ENCODE measurements at regions not wholly inside any gene's neighbourhood (a gene's known extent, or its start where the extent isn't known, plus 50 kb on each side); places are given as distances from the start of the nearest gene placed in this dataset.

DNA sequence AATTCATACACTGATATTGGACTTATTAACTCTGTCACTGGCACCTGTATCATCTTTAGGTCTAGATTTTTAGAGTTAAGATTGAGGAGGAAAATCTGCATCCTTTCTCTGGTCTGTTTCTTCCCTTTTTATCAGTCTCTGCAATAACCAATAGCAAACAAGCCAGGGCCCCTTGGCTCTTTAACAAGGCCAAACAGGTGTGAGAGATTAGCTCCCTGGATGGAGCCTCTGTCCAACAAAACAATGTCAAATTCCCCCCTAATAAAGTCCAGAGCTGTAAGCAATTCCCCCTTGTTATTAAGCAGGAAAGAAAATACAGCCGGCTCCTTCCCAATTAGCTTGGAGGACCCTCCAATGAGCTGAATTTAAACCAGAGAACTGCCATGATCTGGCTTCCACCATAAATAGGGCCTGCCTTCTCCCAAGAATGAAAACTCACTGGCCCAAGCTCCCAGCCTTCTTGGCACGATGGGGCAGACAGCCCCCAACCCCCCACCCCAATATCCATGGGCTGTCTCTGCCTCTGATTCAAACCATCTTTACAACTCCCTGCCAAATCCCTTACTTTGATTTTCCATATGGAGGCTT lies 56.1 kb upstream of the SOX9 start (continued):
- TF ChIP-seq, protein P1, sequence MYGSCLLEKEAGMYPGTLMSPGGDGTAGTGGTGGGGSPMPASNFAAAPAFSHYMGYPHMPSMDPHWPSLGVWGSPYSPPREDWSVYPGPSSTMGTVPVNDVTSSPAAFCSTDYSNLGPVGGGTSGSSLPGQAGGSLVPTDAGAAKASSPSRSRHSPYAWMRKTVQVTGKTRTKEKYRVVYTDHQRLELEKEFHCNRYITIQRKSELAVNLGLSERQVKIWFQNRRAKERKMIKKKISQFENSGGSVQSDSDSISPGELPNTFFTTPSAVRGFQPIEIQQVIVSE (CRISPR knock-in tag; IDR thresholded peaks at IDR 0.05; ENCODE audit: borderline replicate concordance), result no peak
- TF ChIP-seq FOXJ3 (CRISPR knock-in tag; IDR thresholded peaks at IDR 0.05; ENCODE audit: borderline replicate concordance), result no peak
- no peak for TF ChIP-seq SMAD3 (CRISPR knock-in tag; IDR thresholded peaks at IDR 0.05; ENCODE audit: borderline replicate concordance)
- no peak for TF ChIP-seq ZNF416 (CRISPR knock-in tag; IDR thresholded peaks at IDR 0.05)
- no peak for TF ChIP-seq RORB (CRISPR knock-in tag; IDR thresholded peaks at IDR 0.05)
- TF ChIP-seq, protein P2, sequence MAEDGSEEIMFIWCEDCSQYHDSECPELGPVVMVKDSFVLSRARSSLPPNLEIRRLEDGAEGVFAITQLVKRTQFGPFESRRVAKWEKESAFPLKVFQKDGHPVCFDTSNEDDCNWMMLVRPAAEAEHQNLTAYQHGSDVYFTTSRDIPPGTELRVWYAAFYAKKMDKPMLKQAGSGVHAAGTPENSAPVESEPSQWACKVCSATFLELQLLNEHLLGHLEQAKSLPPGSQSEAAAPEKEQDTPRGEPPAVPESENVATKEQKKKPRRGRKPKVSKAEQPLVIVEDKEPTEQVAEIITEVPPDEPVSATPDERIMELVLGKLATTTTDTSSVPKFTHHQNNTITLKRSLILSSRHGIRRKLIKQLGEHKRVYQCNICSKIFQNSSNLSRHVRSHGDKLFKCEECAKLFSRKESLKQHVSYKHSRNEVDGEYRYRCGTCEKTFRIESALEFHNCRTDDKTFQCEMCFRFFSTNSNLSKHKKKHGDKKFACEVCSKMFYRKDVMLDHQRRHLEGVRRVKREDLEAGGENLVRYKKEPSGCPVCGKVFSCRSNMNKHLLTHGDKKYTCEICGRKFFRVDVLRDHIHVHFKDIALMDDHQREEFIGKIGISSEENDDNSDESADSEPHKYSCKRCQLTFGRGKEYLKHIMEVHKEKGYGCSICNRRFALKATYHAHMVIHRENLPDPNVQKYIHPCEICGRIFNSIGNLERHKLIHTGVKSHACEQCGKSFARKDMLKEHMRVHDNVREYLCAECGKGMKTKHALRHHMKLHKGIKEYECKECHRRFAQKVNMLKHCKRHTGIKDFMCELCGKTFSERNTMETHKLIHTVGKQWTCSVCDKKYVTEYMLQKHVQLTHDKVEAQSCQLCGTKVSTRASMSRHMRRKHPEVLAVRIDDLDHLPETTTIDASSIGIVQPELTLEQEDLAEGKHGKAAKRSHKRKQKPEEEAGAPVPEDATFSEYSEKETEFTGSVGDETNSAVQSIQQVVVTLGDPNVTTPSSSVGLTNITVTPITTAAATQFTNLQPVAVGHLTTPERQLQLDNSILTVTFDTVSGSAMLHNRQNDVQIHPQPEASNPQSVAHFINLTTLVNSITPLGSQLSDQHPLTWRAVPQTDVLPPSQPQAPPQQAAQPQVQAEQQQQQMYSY (CRISPR knock-in tag; IDR thresholded peaks at IDR 0.05), result no peak
- TF ChIP-seq, protein P3, sequence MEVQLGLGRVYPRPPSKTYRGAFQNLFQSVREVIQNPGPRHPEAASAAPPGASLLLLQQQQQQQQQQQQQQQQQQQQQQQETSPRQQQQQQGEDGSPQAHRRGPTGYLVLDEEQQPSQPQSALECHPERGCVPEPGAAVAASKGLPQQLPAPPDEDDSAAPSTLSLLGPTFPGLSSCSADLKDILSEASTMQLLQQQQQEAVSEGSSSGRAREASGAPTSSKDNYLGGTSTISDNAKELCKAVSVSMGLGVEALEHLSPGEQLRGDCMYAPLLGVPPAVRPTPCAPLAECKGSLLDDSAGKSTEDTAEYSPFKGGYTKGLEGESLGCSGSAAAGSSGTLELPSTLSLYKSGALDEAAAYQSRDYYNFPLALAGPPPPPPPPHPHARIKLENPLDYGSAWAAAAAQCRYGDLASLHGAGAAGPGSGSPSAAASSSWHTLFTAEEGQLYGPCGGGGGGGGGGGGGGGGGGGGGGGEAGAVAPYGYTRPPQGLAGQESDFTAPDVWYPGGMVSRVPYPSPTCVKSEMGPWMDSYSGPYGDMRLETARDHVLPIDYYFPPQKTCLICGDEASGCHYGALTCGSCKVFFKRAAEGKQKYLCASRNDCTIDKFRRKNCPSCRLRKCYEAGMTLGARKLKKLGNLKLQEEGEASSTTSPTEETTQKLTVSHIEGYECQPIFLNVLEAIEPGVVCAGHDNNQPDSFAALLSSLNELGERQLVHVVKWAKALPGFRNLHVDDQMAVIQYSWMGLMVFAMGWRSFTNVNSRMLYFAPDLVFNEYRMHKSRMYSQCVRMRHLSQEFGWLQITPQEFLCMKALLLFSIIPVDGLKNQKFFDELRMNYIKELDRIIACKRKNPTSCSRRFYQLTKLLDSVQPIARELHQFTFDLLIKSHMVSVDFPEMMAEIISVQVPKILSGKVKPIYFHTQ (CRISPR knock-in tag; IDR thresholded peaks at IDR 0.05), result no peak
- TF ChIP-seq, protein P4, sequence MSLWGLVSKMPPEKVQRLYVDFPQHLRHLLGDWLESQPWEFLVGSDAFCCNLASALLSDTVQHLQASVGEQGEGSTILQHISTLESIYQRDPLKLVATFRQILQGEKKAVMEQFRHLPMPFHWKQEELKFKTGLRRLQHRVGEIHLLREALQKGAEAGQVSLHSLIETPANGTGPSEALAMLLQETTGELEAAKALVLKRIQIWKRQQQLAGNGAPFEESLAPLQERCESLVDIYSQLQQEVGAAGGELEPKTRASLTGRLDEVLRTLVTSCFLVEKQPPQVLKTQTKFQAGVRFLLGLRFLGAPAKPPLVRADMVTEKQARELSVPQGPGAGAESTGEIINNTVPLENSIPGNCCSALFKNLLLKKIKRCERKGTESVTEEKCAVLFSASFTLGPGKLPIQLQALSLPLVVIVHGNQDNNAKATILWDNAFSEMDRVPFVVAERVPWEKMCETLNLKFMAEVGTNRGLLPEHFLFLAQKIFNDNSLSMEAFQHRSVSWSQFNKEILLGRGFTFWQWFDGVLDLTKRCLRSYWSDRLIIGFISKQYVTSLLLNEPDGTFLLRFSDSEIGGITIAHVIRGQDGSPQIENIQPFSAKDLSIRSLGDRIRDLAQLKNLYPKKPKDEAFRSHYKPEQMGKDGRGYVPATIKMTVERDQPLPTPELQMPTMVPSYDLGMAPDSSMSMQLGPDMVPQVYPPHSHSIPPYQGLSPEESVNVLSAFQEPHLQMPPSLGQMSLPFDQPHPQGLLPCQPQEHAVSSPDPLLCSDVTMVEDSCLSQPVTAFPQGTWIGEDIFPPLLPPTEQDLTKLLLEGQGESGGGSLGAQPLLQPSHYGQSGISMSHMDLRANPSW (CRISPR knock-in tag; conservative IDR thresholded peaks at IDR 0.05; ENCODE audit: low read depth), result no peak
- TF ChIP-seq, protein P5, sequence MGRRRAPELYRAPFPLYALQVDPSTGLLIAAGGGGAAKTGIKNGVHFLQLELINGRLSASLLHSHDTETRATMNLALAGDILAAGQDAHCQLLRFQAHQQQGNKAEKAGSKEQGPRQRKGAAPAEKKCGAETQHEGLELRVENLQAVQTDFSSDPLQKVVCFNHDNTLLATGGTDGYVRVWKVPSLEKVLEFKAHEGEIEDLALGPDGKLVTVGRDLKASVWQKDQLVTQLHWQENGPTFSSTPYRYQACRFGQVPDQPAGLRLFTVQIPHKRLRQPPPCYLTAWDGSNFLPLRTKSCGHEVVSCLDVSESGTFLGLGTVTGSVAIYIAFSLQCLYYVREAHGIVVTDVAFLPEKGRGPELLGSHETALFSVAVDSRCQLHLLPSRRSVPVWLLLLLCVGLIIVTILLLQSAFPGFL (CRISPR knock-in tag; IDR thresholded peaks at IDR 0.05; ENCODE audit: borderline replicate concordance), result no peak
- TF ChIP-seq NR1H2 (CRISPR knock-in tag; IDR thresholded peaks at IDR 0.05), result no peak
- TF ChIP-seq, protein P6, sequence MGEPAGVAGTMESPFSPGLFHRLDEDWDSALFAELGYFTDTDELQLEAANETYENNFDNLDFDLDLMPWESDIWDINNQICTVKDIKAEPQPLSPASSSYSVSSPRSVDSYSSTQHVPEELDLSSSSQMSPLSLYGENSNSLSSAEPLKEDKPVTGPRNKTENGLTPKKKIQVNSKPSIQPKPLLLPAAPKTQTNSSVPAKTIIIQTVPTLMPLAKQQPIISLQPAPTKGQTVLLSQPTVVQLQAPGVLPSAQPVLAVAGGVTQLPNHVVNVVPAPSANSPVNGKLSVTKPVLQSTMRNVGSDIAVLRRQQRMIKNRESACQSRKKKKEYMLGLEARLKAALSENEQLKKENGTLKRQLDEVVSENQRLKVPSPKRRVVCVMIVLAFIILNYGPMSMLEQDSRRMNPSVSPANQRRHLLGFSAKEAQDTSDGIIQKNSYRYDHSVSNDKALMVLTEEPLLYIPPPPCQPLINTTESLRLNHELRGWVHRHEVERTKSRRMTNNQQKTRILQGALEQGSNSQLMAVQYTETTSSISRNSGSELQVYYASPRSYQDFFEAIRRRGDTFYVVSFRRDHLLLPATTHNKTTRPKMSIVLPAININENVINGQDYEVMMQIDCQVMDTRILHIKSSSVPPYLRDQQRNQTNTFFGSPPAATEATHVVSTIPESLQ (CRISPR knock-in tag; IDR thresholded peaks at IDR 0.05), result no peak
- TF ChIP-seq GTF2I (CRISPR knock-in tag; conservative IDR thresholded peaks at IDR 0.05), result no peak

GRCh38 chr17:72065556-72065955 lies 55.3 kb upstream of the SOX9 start:
- Mint-ChIP-seq H3K4me1 (no peaks in the 10 kb centered on the region), H3K27me3 (ENCODE audit: low read depth) (no peaks in the 10 kb centered on the region), H3K36me3 (no peaks in the 10 kb centered on the region), H3K27ac (no peak overlapping the region), H3K4me3 (no peak overlapping the region), H3K9me3 (no peaks in the 10 kb centered on the region)
- DNase-seq (ENCODE audit: low spot score), result no peak
- ChIA-PET CTCF (no interaction called here), POLR2A (interaction anchor here (0.6 kb wide), 1 partner anchor 401 kb away, joined by 3 read pairs; no protein-coding TSS in a partner anchor)
- ATAC-seq, result no peak
- TF ChIP-seq ZNF317 (CRISPR knock-in tag; IDR thresholded peaks at IDR 0.05; ENCODE audit: borderline replicate concordance, low read depth), result no peak
- TF ChIP-seq FOXP1 (CRISPR knock-in tag; IDR thresholded peaks at IDR 0.05; ENCODE audit: borderline replicate concordance), result no peak
- no peak for TF ChIP-seq TP53 (CRISPR knock-in tag; IDR thresholded peaks at IDR 0.05)
- TF ChIP-seq TEAD4 (CRISPR knock-in tag; IDR thresholded peaks at IDR 0.05), result no peak
- TF ChIP-seq SMAD4 (CRISPR knock-in tag; IDR thresholded peaks at IDR 0.05), result no peak
- TF ChIP-seq ATF1 (CRISPR knock-in tag; IDR thresholded peaks at IDR 0.05), result no peak
- no peak for TF ChIP-seq PRRX2 (CRISPR knock-in tag; IDR thresholded peaks at IDR 0.05)
- no peak for TF ChIP-seq MYBL2 (CRISPR knock-in tag; IDR thresholded peaks at IDR 0.05)
- TF ChIP-seq SOX15 (CRISPR knock-in tag; IDR thresholded peaks at IDR 0.05), result no peak
- TF ChIP-seq, protein P4 (CRISPR knock-in tag; conservative IDR thresholded peaks at IDR 0.05; ENCODE audit: low read depth), result no peak
